ENCODE measurements at regions not wholly inside any gene's neighbourhood (a gene's known extent, or its start where the extent isn't known, plus 50 kb on each side); places are given as distances from the start of the nearest gene placed in this dataset.

- no peaks in the 10 kb centered on the region for H3K4me1 ChIP-seq (ENCODE audit: control insufficient read depth, insufficient read depth, low read length)
- no peaks in the 10 kb centered on the region for H3K36me3 ChIP-seq (ENCODE audit: control insufficient read depth, insufficient read depth, low read length)
- POLR2A ChIA-PET, result no interaction called here
- H3K27ac ChIP-seq (ENCODE audit: low read length), result no peak overlapping the region
- DNase-seq (ENCODE audit: low read depth, low spot score) (no peak), ATAC-seq (no peak)
- intact Hi-C loops (cut with micrococcal nuclease; ENCODE audit: unreplicated experiment) (no loop called here), in situ Hi-C loops (cut with HindIII; ENCODE audit: low pct_unique_long_range_greater_than_20kb, low sequenced_read_pairs) (no loop called here)
- no TSS peak for BruUV-seq (replicated peaks)
- no peak overlapping the region for H3K4me3 ChIP-seq (ENCODE audit: low read depth in 2 of 2, low read length in 2 of 2)
- no peaks in the 10 kb centered on the region for H3K9me3 ChIP-seq (ENCODE audit: control insufficient read depth, insufficient read depth, low read depth, low read length)
- TF ChIP-seq CTCF (IDR thresholded peaks at IDR 0.05), result no peak
- TF ChIP-seq SIN3A (IDR thresholded peaks at IDR 0.05; ENCODE audit: borderline replicate concordance, insufficient read depth, low read depth, low read length), result no peak
- no peak for TF ChIP-seq REST (IDR thresholded peaks at IDR 0.05; ENCODE audit: insufficient read depth in 1 of 2, low read depth in 2 of 2, low read length in 1 of 2)
- no peak for TF ChIP-seq POLR2AphosphoS5 (IDR thresholded peaks at IDR 0.05; ENCODE audit: low read depth, low read length)
- TF ChIP-seq TCF7L2 (IDR thresholded peaks at IDR 0.05; ENCODE audit: low read depth, low read length), result no peak
- CTCF ChIA-PET, result no interaction called here
- no peaks in the 10 kb centered on the region for H3K27me3 ChIP-seq (ENCODE audit: control insufficient read depth, insufficient read depth, low read length)
These were observed 1098.8 kb upstream of the CDH8 start for GRCh38 chr16:63135069-63135468.

- no peak overlapping the region for H3K27ac ChIP-seq (ENCODE audit: low read length)
- CTCF ChIA-PET, result no interaction called here
- no peaks in the 10 kb centered on the region for H3K4me1 ChIP-seq (ENCODE audit: control insufficient read depth, insufficient read depth, low read length)
- in situ Hi-C loops (cut with HindIII; ENCODE audit: low pct_unique_long_range_greater_than_20kb, low sequenced_read_pairs) (no loop called here), intact Hi-C loops (cut with micrococcal nuclease; ENCODE audit: unreplicated experiment) (no loop called here)
- POLR2A ChIA-PET, result no interaction called here
- no TSS peak for BruUV-seq (replicated peaks)
- no peak overlapping the region for H3K4me3 ChIP-seq (ENCODE audit: low read depth in 2 of 2, low read length in 2 of 2)
- H3K36me3 ChIP-seq (ENCODE audit: control insufficient read depth, insufficient read depth, low read length), result no peaks in the 10 kb centered on the region
- DNase-seq (ENCODE audit: low read depth, low spot score), result no peak
- H3K9me3 ChIP-seq (ENCODE audit: control insufficient read depth, insufficient read depth, low read depth, low read length), result no peaks in the 10 kb centered on the region
- no peak for ATAC-seq
- TF ChIP-seq CTCF (IDR thresholded peaks at IDR 0.05) (no peak), TCF7L2 (IDR thresholded peaks at IDR 0.05; ENCODE audit: low read depth, low read length) (no peak), SIN3A (IDR thresholded peaks at IDR 0.05; ENCODE audit: borderline replicate concordance, insufficient read depth, low read depth, low read length) (no peak), REST (IDR thresholded peaks at IDR 0.05; ENCODE audit: insufficient read depth in 1 of 2, low read depth in 2 of 2, low read length in 1 of 2) (no peak)
- H3K27me3 ChIP-seq (ENCODE audit: control insufficient read depth, insufficient read depth, low read length), result no peaks in the 10 kb centered on the region
These were observed 1095.3 kb upstream of the CDH8 start for GRCh38 chr16:63131503-63131902.
